ENCODE measurements at regions not wholly inside any gene's neighbourhood (a gene's known extent, or its start where the extent isn't known, plus 50 kb on each side); places are given as distances from the start of the nearest gene placed in this dataset.

GRCh38 chr22:48897645-48898370 is 929.9 kb downstream of the BRD1 start:
- no peak overlapping the region for H3K27ac ChIP-seq (ENCODE audit: low read depth, low read length)
- peaks cover 0 to 34% (median 5%) of the 10 kb centered on the region in 5 donors for H3K27me3 ChIP-seq (ENCODE audit: control insufficient read depth in 5 of 5, insufficient read depth in 4 of 5, low read length in 5 of 5)
- H3K36me3 ChIP-seq (ENCODE audit: control insufficient read depth in 5 of 5, insufficient read depth in 5 of 5, low read length in 5 of 5), result no peaks in the 10 kb centered on the region
- no peaks in the 10 kb centered on the region for H3K4me1 ChIP-seq (ENCODE audit: control insufficient read depth in 5 of 5, insufficient read depth in 5 of 5, low read length in 5 of 5)
- H3K9me3 ChIP-seq (ENCODE audit: control insufficient read depth in 5 of 5, low read length in 5 of 5), result no peaks in the 10 kb centered on the region
- no peak overlapping the region for H3K9ac ChIP-seq (ENCODE audit: low read length in 5 of 5)
- H3K4me3 ChIP-seq (ENCODE audit: low read depth in 1 of 5, low read length in 5 of 5), result no peak overlapping the region

GRCh38 chr22:48896766-48897644 is 930.7 kb downstream of the BRD1 start:
- Histone ChIP-seq H3K27ac (ENCODE audit: low read depth, low read length) (no peak overlapping the region), H3K4me3 (ENCODE audit: low read depth in 1 of 5, low read length in 5 of 5) (no peak overlapping the region), H3K36me3 (ENCODE audit: control insufficient read depth in 5 of 5, insufficient read depth in 5 of 5, low read length in 5 of 5) (no peaks in the 10 kb centered on the region), H3K9ac (ENCODE audit: low read length in 5 of 5) (no peak overlapping the region), H3K4me1 (ENCODE audit: control insufficient read depth in 5 of 5, insufficient read depth in 5 of 5, low read length in 5 of 5) (no peaks in the 10 kb centered on the region), H3K9me3 (ENCODE audit: control insufficient read depth in 5 of 5, low read length in 5 of 5) (peaks cover 0 to 2% (median 0%) of the 10 kb centered on the region in 5 donors), H3K27me3 (ENCODE audit: control insufficient read depth in 5 of 5, insufficient read depth in 4 of 5, low read length in 5 of 5) (peaks cover 0 to 34% (median 5%) of the 10 kb centered on the region in 5 donors)

- no peak overlapping the region for H3K9ac ChIP-seq (ENCODE audit: low read length in 5 of 5)
- no peak overlapping the region for H3K4me3 ChIP-seq (ENCODE audit: low read depth in 1 of 5, low read length in 5 of 5)
- H3K9me3 ChIP-seq (ENCODE audit: control insufficient read depth in 5 of 5, low read length in 5 of 5), result peaks cover 0 to 10% (median 7%) of the 10 kb centered on the region in 5 donors
- H3K27me3 ChIP-seq (ENCODE audit: control insufficient read depth in 5 of 5, insufficient read depth in 4 of 5, low read length in 5 of 5), result peaks cover 0 to 34% (median 5%) of the 10 kb centered on the region in 5 donors
- H3K4me1 ChIP-seq (ENCODE audit: control insufficient read depth in 5 of 5, insufficient read depth in 5 of 5, low read length in 5 of 5), result no peaks in the 10 kb centered on the region
- H3K36me3 ChIP-seq (ENCODE audit: control insufficient read depth in 5 of 5, insufficient read depth in 5 of 5, low read length in 5 of 5), result no peaks in the 10 kb centered on the region
- H3K27ac ChIP-seq (ENCODE audit: low read depth, low read length), result no peak overlapping the region
These were observed 931.6 kb downstream of the BRD1 start for GRCh38 chr22:48895831-48896765.

- H3K4me3 ChIP-seq (ENCODE audit: low read depth in 1 of 5, low read length in 5 of 5), result no peak overlapping the region
- H3K27me3 ChIP-seq (ENCODE audit: control insufficient read depth in 5 of 5, insufficient read depth in 4 of 5, low read length in 5 of 5), result peaks cover 0 to 37% (median 5%) of the 10 kb centered on the region in 5 donors
- no peak overlapping the region for H3K27ac ChIP-seq (ENCODE audit: low read depth, low read length)
- H3K9ac ChIP-seq (ENCODE audit: low read length in 5 of 5), result no peak overlapping the region
- no peaks in the 10 kb centered on the region for H3K4me1 ChIP-seq (ENCODE audit: control insufficient read depth in 5 of 5, insufficient read depth in 5 of 5, low read length in 5 of 5)
- peaks cover 0 to 10% (median 7%) of the 10 kb centered on the region in 5 donors for H3K9me3 ChIP-seq (ENCODE audit: control insufficient read depth in 5 of 5, low read length in 5 of 5)
- no peaks in the 10 kb centered on the region for H3K36me3 ChIP-seq (ENCODE audit: control insufficient read depth in 5 of 5, insufficient read depth in 5 of 5, low read length in 5 of 5)
These were observed 932.3 kb downstream of the BRD1 start for GRCh38 chr22:48895336-48895735.

- no peaks in the 10 kb centered on the region for H3K4me1 ChIP-seq (ENCODE audit: control insufficient read depth in 5 of 5, insufficient read depth in 5 of 5, low read length in 5 of 5)
- H3K36me3 ChIP-seq (ENCODE audit: control insufficient read depth in 5 of 5, insufficient read depth in 5 of 5, low read length in 5 of 5), result no peaks in the 10 kb centered on the region
- H3K4me3 ChIP-seq (ENCODE audit: low read depth in 1 of 5, low read length in 5 of 5), result no peak overlapping the region
- no peak overlapping the region for H3K9ac ChIP-seq (ENCODE audit: low read length in 5 of 5)
- peaks cover 0 to 42% (median 5%) of the 10 kb centered on the region in 5 donors for H3K27me3 ChIP-seq (ENCODE audit: control insufficient read depth in 5 of 5, insufficient read depth in 4 of 5, low read length in 5 of 5)
- H3K27ac ChIP-seq (ENCODE audit: low read depth, low read length), result no peak overlapping the region
- peaks cover 0 to 10% (median 7%) of the 10 kb centered on the region in 5 donors for H3K9me3 ChIP-seq (ENCODE audit: control insufficient read depth in 5 of 5, low read length in 5 of 5)
These were observed 932.8 kb downstream of the BRD1 start for GRCh38 chr22:48894804-48895250.

- no peaks in the 10 kb centered on the region for H3K36me3 ChIP-seq (ENCODE audit: control insufficient read depth in 5 of 5, insufficient read depth in 5 of 5, low read length in 5 of 5)
- no peaks in the 10 kb centered on the region for H3K4me1 ChIP-seq (ENCODE audit: control insufficient read depth in 5 of 5, insufficient read depth in 5 of 5, low read length in 5 of 5)
- no peak overlapping the region for H3K27ac ChIP-seq (ENCODE audit: low read depth, low read length)
- H3K27me3 ChIP-seq (ENCODE audit: control insufficient read depth in 5 of 5, insufficient read depth in 4 of 5, low read length in 5 of 5), result peaks cover 0 to 38% (median 7%) of the 10 kb centered on the region in 5 donors
- no peak overlapping the region for H3K4me3 ChIP-seq (ENCODE audit: low read depth in 1 of 5, low read length in 5 of 5)
- peaks cover 0 to 10% (median 7%) of the 10 kb centered on the region in 5 donors for H3K9me3 ChIP-seq (ENCODE audit: control insufficient read depth in 5 of 5, low read length in 5 of 5)
- H3K9ac ChIP-seq (ENCODE audit: low read length in 5 of 5), result no peak overlapping the region
These were observed 933.5 kb downstream of the BRD1 start for GRCh38 chr22:48894064-48894671.

- H3K27me3 ChIP-seq (ENCODE audit: control insufficient read depth in 5 of 5, insufficient read depth in 4 of 5, low read length in 5 of 5), result peaks cover 2 to 33% (median 5%) of the 10 kb centered on the region in 5 donors
- no peak overlapping the region for H3K27ac ChIP-seq (ENCODE audit: low read depth, low read length)
- H3K4me1 ChIP-seq (ENCODE audit: control insufficient read depth in 5 of 5, insufficient read depth in 5 of 5, low read length in 5 of 5), result no peaks in the 10 kb centered on the region
- peaks cover 0 to 10% (median 7%) of the 10 kb centered on the region in 5 donors for H3K9me3 ChIP-seq (ENCODE audit: control insufficient read depth in 5 of 5, low read length in 5 of 5)
- no peak overlapping the region for H3K9ac ChIP-seq (ENCODE audit: low read length in 5 of 5)
- no peaks in the 10 kb centered on the region for H3K36me3 ChIP-seq (ENCODE audit: control insufficient read depth in 5 of 5, insufficient read depth in 5 of 5, low read length in 5 of 5)
- no peak overlapping the region for H3K4me3 ChIP-seq (ENCODE audit: low read depth in 1 of 5, low read length in 5 of 5)
These were observed 934.2 kb downstream of the BRD1 start for GRCh38 chr22:48893288-48894063.

GRCh38 chr22:48892578-48893287 is 934.9 kb downstream of the BRD1 start:
- H3K4me3 ChIP-seq (ENCODE audit: low read depth in 1 of 5, low read length in 5 of 5), result no peak overlapping the region
- peaks cover 0 to 10% (median 7%) of the 10 kb centered on the region in 5 donors for H3K9me3 ChIP-seq (ENCODE audit: control insufficient read depth in 5 of 5, low read length in 5 of 5)
- peaks cover 2 to 33% (median 5%) of the 10 kb centered on the region in 5 donors for H3K27me3 ChIP-seq (ENCODE audit: control insufficient read depth in 5 of 5, insufficient read depth in 4 of 5, low read length in 5 of 5)
- H3K36me3 ChIP-seq (ENCODE audit: control insufficient read depth in 5 of 5, insufficient read depth in 5 of 5, low read length in 5 of 5), result no peaks in the 10 kb centered on the region
- no peak overlapping the region for H3K27ac ChIP-seq (ENCODE audit: low read depth, low read length)
- no peak overlapping the region for H3K9ac ChIP-seq (ENCODE audit: low read length in 5 of 5)
- H3K4me1 ChIP-seq (ENCODE audit: control insufficient read depth in 5 of 5, insufficient read depth in 5 of 5, low read length in 5 of 5), result no peaks in the 10 kb centered on the region
